Umbilical cord (tissue), 1 donor: ENCODE measurements at regions not wholly inside any gene's neighbourhood (a gene's known extent, or its start where the extent isn't known, plus 50 kb on each side); places are given as distances from the start of the nearest gene placed in this dataset.
"Not testable (repeated sequence)": the region's sequence is repeated elsewhere in the genome, so short reads cannot be mapped to it uniquely, and the experiment has no call there.

Source experiments
- DNase-seq: peaks from one replicate; pipeline ENCODE4 v3.0.0-alpha.2; 2015; ENCODE audit warnings: low spot score

- DNase-seq = no peak
Measured at GRCh38 chr6:153984811-153985210, 54.2 kb upstream of the OPRM1 start.

DNA sequence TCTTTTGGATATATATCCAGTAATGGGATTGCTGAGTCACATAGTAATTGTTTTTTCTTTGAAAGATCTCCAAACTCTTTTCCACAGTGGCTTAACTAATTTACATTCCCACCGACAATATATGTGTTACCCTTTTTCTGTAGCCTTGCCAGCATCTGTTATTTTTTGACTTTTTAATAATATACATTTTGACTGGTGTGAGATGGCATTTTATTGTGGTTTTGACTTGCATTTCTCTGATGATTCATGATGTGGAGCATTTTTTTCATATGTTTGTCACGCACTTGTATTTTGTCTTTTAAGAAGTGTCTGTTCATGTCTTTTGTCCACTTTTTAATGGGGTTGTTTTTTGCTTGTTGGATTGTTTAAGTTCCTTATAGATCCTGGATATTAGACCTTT lies 58.9 kb upstream of the OPRM1 start:
- no peak for DNase-seq

DNA sequence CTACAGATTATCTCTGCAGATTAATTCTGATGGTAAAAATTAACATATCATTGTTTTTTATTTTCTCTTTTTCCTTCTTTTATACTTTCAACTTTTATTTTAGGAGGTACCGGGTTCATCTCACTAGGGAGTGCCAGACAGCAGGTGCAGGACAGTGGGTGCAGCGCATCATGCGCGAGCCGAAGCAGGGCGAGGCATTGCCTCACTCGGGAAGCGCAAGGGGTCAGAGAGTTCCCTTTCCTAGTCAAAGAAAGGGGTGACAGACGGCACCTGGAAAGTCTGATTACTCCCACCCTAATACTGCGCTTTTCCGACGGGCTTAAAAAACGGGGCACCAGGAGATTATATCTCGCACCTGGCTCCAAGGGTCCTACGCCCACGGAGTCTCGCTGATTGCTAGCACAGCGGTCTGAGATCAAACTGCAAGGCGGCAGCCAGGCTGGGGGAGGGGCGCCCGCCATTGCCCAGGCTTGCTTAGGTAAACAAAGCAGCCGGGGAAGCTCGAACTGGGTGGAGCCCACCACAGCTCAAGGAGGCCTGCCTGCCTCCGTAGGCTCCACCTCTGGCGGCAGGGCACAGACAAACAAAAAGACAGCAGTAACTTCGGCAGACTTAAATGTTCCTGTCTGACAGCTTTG lies 60.0 kb upstream of the OPRM1 start:
- not testable (repeated sequence) for DNase-seq

DNA sequence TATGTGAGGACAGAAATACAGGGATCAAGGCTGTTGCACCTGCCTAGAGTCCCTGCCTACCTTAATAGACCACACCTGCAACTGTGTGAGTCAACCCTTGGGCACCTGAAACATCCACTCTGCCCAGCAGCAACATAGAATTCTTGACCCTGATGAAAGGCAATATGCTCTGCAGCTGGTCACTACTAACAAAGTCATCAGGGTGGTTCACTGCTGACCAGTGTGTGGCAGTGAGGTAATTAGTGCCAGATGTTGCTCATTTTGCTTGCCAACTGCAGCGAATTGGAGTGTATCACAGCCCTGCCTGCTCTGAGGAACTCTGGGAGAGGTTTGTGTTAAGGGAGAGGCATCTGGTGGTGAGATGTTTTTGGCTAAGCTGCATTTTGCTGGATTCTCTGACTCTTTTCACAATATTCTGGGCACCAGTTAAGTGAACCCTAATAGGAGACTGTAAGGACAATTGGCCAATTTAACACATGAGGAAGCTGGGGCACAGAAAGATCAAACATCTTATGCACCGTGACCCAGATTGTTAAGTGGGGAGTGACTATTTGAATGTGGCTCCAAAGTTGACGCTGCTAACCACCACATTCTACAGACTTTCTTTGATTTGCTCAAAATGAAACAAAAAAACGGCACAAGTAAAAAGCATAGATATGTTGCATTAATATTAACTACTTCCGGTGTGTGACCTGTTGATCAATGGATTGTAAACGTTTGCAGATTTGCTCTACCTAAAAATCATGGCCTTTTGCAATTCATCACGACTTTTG lies 61.9 kb upstream of the OPRM1 start:
- DNase-seq = peak; percentile 57

DNA sequence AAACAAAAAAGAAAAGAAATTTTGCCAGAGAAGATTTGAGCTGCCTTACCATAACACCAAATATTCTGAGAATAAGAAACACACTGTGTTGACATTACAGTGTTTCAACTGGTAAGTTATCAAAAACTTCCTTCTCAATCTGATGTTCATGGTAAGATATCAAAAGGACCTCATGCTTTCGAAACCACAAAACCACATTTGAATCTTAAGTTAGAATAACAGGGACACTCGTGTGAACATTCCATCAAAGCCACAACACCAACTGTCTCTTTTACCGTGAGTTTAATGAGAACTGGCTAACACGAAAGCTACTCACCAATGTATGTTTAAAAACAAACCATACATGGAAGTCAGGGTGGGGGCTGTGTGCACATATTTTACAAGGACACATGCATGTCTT lies 73.0 kb upstream of the OPRM1 start:
- DNase-seq = no peak

DNA sequence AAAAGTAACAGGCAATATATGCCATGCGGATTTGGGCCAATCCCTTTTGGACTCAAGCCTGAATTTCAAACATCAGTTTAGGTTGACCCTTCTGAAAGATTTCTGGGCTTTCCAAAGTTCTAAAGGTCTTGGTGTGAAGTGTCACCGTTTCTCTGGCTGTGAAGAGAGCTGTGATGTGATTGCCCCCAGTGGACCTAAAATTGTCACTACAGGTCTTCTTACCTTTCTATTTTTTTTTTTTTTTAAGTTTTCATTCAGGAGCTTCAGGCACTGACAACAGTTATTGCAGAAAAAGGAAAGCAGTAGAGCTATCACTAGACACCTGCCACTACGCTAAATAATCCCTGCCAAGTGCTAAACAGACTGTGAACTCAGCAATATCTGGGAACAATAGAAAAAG lies 75.7 kb upstream of the OPRM1 start:
- no peak for DNase-seq

DNA sequence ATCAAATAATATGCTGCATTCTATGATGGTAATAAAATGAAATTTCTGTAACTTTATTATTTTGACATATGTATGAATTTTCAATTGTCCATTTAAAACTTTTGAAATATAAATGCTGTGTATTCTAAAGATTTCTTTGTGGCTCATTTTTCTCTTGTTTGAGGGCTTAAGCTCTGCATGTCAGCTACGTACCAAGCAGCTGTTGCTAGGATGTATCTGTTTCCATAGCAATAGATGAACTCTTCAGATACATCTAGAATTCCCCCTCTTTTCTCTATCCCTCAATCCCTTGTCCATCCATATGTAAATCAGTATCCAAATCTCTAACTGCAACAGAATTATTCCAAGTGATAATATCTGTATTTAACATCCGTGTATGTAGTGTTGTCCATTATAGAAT lies 76.5 kb upstream of the OPRM1 start:
- DNase-seq = peak; percentile 55

- DNase-seq = no peak
Measured at GRCh38 chr6:153960741-153961140, 78.3 kb upstream of the OPRM1 start.

- DNase-seq = peak; percentile 58
Measured at GRCh38 chr6:153960281-153960680, 78.8 kb upstream of the OPRM1 start.

DNA sequence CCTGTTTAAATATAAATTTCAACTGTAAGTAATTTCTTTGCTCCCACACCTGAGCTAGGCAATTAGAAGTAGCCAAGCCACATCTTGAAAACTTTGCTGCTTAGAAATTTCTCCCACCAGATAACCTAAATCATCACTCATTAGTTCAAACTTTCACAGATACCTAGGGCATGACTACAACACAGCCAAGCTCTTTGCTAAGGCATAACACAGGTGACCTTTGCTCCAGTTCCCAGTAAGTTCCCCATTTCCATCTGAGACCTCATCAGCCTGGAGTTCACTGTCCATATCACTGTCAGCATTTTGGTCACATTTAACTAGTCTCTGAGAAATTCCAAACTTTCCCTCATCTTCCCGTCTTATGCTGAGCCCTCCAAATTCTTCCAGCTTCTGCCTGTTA lies 79.8 kb upstream of the OPRM1 start:
- DNase-seq = no peak

DNA sequence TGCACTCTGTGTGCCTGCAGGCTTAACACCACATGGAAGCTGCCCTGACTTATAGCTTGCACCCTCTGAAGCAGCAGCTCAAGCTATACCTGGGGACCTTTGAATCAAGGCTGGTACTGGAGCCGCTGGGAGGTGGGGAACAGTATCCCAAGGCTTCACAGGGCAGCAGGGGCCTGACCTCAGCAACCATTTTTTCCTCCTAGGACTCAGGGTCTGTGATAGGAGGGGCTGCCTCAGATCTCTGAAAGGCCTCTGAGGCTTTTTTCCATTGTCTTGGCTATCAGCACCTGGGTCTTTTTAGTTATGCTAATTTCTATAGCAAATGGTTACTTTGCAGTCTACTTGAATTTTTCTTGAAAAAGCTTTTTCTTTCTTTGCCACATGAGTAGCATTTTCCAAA lies 80.2 kb upstream of the OPRM1 start:
- DNase-seq = no peak

DNA sequence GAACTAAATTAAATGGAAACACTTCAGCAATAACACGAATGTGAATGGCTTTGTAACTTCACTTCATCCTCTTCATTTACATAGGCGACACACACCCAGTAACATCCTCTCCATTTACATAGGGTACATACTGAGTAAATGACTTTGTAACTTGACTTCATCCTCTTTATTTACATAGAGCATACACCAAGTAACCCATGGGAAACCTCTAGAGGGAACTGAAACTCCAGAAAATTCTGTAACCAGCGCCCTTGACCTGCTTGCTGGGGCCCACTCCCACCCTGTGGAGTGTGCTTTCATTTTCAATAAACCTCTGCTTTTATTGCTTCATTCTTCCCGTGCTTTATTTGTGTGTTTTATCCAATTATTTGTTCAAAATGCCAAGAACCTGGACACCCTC lies 81.6 kb upstream of the OPRM1 start:
- DNase-seq = no peak

- peak; percentile 53 for DNase-seq
Measured at GRCh38 chr6:153956808-153957207, 82.2 kb upstream of the OPRM1 start.

DNA sequence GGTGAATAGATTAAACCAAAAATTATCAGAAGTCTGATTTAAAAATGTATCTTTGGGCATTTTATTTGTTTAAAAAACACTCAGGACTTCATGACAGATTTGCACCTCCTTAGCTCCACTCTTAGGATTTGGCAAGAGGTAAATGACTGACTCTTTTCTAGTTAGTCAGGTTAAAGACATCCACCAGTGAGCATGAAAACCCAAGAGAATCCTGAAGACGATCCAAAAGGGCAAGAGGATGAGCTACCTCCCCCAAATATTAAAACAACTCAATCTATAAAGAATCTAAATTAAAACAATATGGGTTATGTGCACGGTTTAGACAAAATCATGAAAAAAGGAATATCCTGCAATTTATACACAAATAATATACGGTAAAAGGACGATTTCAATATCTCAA lies 89.4 kb upstream of the OPRM1 start:
- no peak for DNase-seq

GRCh38 chr6:153947808-153948447 lies 91.1 kb upstream of the OPRM1 start:
- DNase-seq = peak; percentile 54

DNA sequence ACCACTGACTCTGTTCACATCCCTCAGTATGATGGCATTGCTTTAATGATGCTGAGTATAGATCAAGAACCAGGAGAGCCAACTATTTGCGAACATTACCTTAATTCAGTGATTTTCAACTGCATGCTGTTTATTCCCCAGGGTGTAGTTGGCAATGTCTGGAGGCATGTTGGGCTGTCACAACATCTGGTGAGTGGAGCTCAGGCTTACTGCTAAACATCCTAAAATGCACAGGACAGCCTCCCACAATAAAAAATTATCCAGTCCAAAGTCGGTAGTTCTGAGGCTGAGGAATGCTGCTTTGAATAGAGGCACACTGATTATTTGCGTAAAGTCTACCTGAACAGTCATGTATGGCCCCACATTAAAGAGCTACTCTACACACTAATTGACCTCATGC lies 94.8 kb upstream of the OPRM1 start:
- no peak for DNase-seq

GRCh38 chr6:153942361-153942760 lies 96.7 kb upstream of the OPRM1 start:
- no peak for DNase-seq

GRCh38 chr6:153941768-153942167 lies 97.3 kb upstream of the OPRM1 start:
- no peak for DNase-seq

- DNase-seq = no peak
Measured at GRCh38 chr6:153938876-153939275, 100.2 kb upstream of the OPRM1 start.

DNA sequence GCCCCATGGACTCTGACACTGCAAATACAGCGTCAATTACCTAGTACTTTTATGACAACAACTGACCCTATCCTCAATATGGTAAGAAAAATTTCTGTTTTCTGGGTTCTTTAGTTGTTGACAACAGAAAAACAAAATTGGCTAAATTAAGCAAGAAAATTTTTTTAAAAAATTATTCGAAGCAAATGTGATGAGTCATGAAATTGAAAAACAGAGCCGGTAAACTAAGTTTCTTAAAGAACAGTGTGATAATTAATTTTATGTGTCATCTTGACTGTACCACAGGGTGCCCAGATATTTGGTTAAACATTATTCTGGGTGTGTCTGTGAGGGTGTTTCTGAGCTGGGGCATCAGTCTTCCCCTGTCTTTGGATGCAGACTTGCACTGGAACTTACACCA lies 107.6 kb upstream of the OPRM1 start:
- no peak for DNase-seq

DNA sequence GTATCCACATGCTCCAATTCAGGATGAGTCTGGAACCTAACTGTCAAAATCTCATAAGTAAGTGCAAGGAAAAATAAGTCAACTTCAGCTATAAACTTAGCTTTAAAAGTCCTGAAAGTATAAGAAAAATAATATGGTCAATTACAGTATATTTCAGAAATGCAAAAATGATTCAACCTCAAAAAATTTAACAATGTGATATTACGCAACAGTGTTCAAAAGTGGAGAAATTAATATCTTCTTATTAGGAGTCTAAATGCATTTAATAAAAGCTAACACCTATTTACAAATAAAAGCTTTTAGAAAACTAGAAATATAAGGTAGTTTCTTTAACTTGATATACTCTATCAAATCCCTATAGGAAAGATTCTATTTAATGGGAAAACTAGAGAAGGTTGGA lies 111.2 kb upstream of the OPRM1 start:
- no peak for DNase-seq

DNA sequence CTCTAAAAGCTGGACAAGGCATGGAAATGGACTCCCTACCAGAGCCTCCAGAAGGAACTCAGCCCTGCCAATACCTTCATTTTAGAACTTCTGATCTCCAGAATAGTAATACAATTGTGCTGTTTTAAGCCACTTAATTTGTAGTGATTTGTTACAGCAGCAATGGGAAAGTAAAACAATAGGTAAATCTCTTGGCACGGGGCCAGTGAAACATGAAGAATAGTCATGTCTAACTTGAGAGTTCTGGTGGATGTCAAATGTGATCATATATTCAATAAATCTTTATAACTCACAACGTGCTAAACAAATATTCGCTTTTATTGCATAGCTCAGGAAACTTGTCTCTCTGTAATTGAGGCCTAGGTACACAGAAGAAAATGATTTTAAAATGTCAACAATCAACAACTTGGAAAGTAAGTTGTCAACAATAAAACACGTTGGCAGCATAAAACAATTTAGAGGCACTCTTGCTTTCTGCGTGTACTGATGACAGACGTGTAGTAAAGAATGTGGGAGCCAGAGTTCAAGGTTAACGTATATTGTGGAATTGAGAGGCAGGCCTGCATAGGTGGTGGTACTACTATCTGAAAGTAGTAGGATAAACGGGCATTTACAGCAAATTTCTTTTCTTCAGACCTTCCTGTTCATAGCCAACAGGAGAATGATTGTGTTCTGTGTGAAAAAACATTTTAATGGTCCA lies 140.5 kb upstream of the OPRM1 start:
- peak; percentile 7 for DNase-seq
